Thymus (tissue), 11 donors: ENCODE measurements at regions not wholly inside any gene's neighbourhood (a gene's known extent, or its start where the extent isn't known, plus 50 kb on each side); places are given as distances from the start of the nearest gene placed in this dataset.

Experiments
- DNase-seq, 9 donors: peaks; one replicate each; pipeline ENCODE4 v3.0.0-alpha.2; 2013; ENCODE audit warnings: low spot score in 9 of 9, low read depth in 6 of 9, missing footprints in 1 of 9
- H3K27ac ChIP-seq, 2 donors: one replicate each; pipeline ENCODE4 v1.5.1; 2013; ENCODE audit warnings: control low read depth in 1 of 2, low read depth in 1 of 2, low read length in 1 of 2, mild to moderate bottlenecking in 1 of 2, moderate library complexity in 1 of 2
- H3K27me3 ChIP-seq, 2 donors: one replicate each; pipeline ENCODE4 v1.5.1; 2013; ENCODE audit warnings: low read length in 1 of 2; ENCODE audit not compliant: control insufficient read depth in 2 of 2, insufficient read depth in 1 of 2
- H3K36me3 ChIP-seq, 2 donors: one replicate each; pipeline ENCODE4 v1.5.1; 2013; ENCODE audit warnings: low read length in 1 of 2, mild to moderate bottlenecking in 1 of 2, moderate library complexity in 1 of 2; ENCODE audit not compliant: control insufficient read depth in 2 of 2, insufficient read depth in 2 of 2
- H3K4me1 ChIP-seq, 2 donors: one replicate each; pipeline ENCODE4 v1.5.1; 2013; ENCODE audit warnings: low read length in 2 of 2; ENCODE audit not compliant: control insufficient read depth in 2 of 2, insufficient read depth in 2 of 2
- H3K4me3 ChIP-seq, 2 donors: one replicate each; pipeline ENCODE4 v1.5.1; 2013; ENCODE audit warnings: low read length in 2 of 2, control low read depth in 1 of 2, mild to moderate bottlenecking in 1 of 2
- H3K9me3 ChIP-seq, 2 donors: one replicate each; pipeline ENCODE4 v1.5.1; 2013; ENCODE audit warnings: low read length in 1 of 2, mild to moderate bottlenecking in 1 of 2; ENCODE audit not compliant: control insufficient read depth in 2 of 2, insufficient read depth in 1 of 2
- WGBS: extraction: QIAGEN DNeasy Blood & Tissue Kit; methylation state at CpG from one replicate; pipeline ENCODE4 v1.1.7; 2013; 5-methylcytosine and 5-hydroxymethylcytosine counted together
- donor health status: healthy.

GRCh38 chr13:97631158-97631557 is 197.2 kb downstream of the RAP2A start:
- Histone ChIP-seq H3K4me3 (no peak overlapping the region), H3K36me3 (no peaks in the 10 kb centered on the region), H3K4me1 (no peaks in the 10 kb centered on the region), H3K27ac (no peak overlapping the region), H3K9me3 (peaks cover 0 to 7% of the 10 kb centered on the region in 2 donors), H3K27me3 (no peaks in the 10 kb centered on the region)
- DNase-seq: no peak
- 78% methylated on average over 3 of the region's 3 CpGs for WGBS

- Histone ChIP-seq H3K36me3 (no peaks in the 10 kb centered on the region), H3K27me3 (no peaks in the 10 kb centered on the region), H3K4me1 (no peaks in the 10 kb centered on the region), H3K27ac (no peak overlapping the region), H3K4me3 (no peak overlapping the region), H3K9me3 (no peaks in the 10 kb centered on the region)
- DNase-seq: no peak
Measured at GRCh38 chr13:97639236-97639635, 205.3 kb downstream of the RAP2A start.

- H3K4me1 ChIP-seq: no peaks in the 10 kb centered on the region
- no peak overlapping the region for H3K27ac ChIP-seq
- H3K36me3 ChIP-seq: no peaks in the 10 kb centered on the region
- DNase-seq: no peak
- 93% methylated on average over 2 of the region's 2 CpGs for WGBS
- H3K4me3 ChIP-seq: no peak overlapping the region
- H3K9me3 ChIP-seq: no peaks in the 10 kb centered on the region
- H3K27me3 ChIP-seq: no peaks in the 10 kb centered on the region
Measured at GRCh38 chr13:97640268-97640667, 206.3 kb downstream of the RAP2A start.

GRCh38 chr13:97648171-97648880 is 214.4 kb downstream of the RAP2A start:
- Histone ChIP-seq H3K27ac (no peak overlapping the region), H3K36me3 (no peaks in the 10 kb centered on the region), H3K27me3 (no peaks in the 10 kb centered on the region), H3K4me3 (no peak overlapping the region), H3K4me1 (no peaks in the 10 kb centered on the region), H3K9me3 (no peaks in the 10 kb centered on the region)
- WGBS: 84% methylated on average over 14 of the region's 14 CpGs
- DNase-seq: no peak

- Histone ChIP-seq H3K4me3 (no peak overlapping the region), H3K27me3 (no peaks in the 10 kb centered on the region), H3K36me3 (no peaks in the 10 kb centered on the region), H3K4me1 (no peaks in the 10 kb centered on the region), H3K27ac (no peak overlapping the region), H3K9me3 (no peaks in the 10 kb centered on the region)
- DNase-seq: no peak
Measured at GRCh38 chr13:97648881-97649224, 214.9 kb downstream of the RAP2A start.

- 87% methylated on average over 17 of the region's 17 CpGs for WGBS
- no peaks in the 10 kb centered on the region for H3K27me3 ChIP-seq
- H3K4me3 ChIP-seq: no peak overlapping the region
- DNase-seq: no peak
- no peak overlapping the region for H3K27ac ChIP-seq
- no peaks in the 10 kb centered on the region for H3K4me1 ChIP-seq
- no peaks in the 10 kb centered on the region for H3K9me3 ChIP-seq
- H3K36me3 ChIP-seq: no peaks in the 10 kb centered on the region
Measured at GRCh38 chr13:97653443-97654140, 219.6 kb downstream of the RAP2A start.

- DNase-seq: no peak
- H3K4me3 ChIP-seq: no peak overlapping the region
- no peaks in the 10 kb centered on the region for H3K27me3 ChIP-seq
- H3K4me1 ChIP-seq: no peaks in the 10 kb centered on the region
- H3K36me3 ChIP-seq: no peaks in the 10 kb centered on the region
- H3K27ac ChIP-seq: no peak overlapping the region
- H3K9me3 ChIP-seq: no peaks in the 10 kb centered on the region
- 93% methylated on average over 5 of the region's 5 CpGs for WGBS
Measured at GRCh38 chr13:97654236-97654635, 220.3 kb downstream of the RAP2A start.

GRCh38 chr13:97658556-97658955 is 224.6 kb downstream of the RAP2A start:
- H3K27me3 ChIP-seq: peaks cover 0 to 3% of the 10 kb centered on the region in 2 donors
- H3K4me1 ChIP-seq: no peaks in the 10 kb centered on the region
- no peak overlapping the region for H3K4me3 ChIP-seq
- DNase-seq: no peak
- H3K9me3 ChIP-seq: no peaks in the 10 kb centered on the region
- H3K36me3 ChIP-seq: no peaks in the 10 kb centered on the region
- no peak overlapping the region for H3K27ac ChIP-seq

- H3K27me3 ChIP-seq: peaks cover 0 to 3% of the 10 kb centered on the region in 2 donors
- H3K36me3 ChIP-seq: no peaks in the 10 kb centered on the region
- H3K4me3 ChIP-seq: no peak overlapping the region
- H3K9me3 ChIP-seq: no peaks in the 10 kb centered on the region
- no peak overlapping the region for H3K27ac ChIP-seq
- WGBS: 82% methylated on average over 4 of the region's 4 CpGs
- no peaks in the 10 kb centered on the region for H3K4me1 ChIP-seq
- no peak for DNase-seq
Measured at GRCh38 chr13:97659602-97660001, 225.6 kb downstream of the RAP2A start.
